IPS DF 4.7 (cell line): ENCODE measurements at regions not wholly inside any gene's neighbourhood (a gene's known extent, or its start where the extent isn't known, plus 50 kb on each side); places are given as distances from the start of the nearest gene placed in this dataset.

Experiments used
- DNase-seq: peaks from one replicate; pipeline ENCODE4 v3.0.0-alpha.2; 2013; ENCODE audit warnings: low spot score; ENCODE audit errors: extremely low read depth

- DNase-seq, result no peak
These were observed 125.2 kb upstream of the PIK3C3 start for GRCh38 chr18:41829647-41830516.

- DNase-seq, result no peak
These were observed 126.9 kb upstream of the PIK3C3 start for GRCh38 chr18:41828137-41828536.

GRCh38 chr18:41820784-41821183 lies 134.2 kb upstream of the PIK3C3 start:
- DNase-seq, result no peak

GRCh38 chr18:41818381-41819355 lies 136.4 kb upstream of the PIK3C3 start:
- DNase-seq, result no peak

- no peak for DNase-seq
These were observed 140.4 kb upstream of the PIK3C3 start for GRCh38 chr18:41814651-41815050.

- no peak for DNase-seq
These were observed 145.4 kb upstream of the PIK3C3 start for GRCh38 chr18:41809652-41810051.

- DNase-seq, result no peak
These were observed 149.7 kb upstream of the PIK3C3 start for GRCh38 chr18:41805341-41805740.

GRCh38 chr18:41798879-41799278 lies 156.2 kb upstream of the PIK3C3 start:
- no peak for DNase-seq

GRCh38 chr18:41790687-41791086 lies 164.3 kb upstream of the PIK3C3 start:
- DNase-seq, result no peak

GRCh38 chr18:41789001-41789400 lies 166.0 kb upstream of the PIK3C3 start:
- no peak for DNase-seq

GRCh38 chr18:41783879-41784278 lies 171.2 kb upstream of the PIK3C3 start:
- no peak for DNase-seq

GRCh38 chr18:41783065-41783818 lies 171.8 kb upstream of the PIK3C3 start:
- no peak for DNase-seq

GRCh38 chr18:41771973-41772372 lies 183.1 kb upstream of the PIK3C3 start:
- no peak for DNase-seq

- DNase-seq, result no peak
These were observed 185.8 kb upstream of the PIK3C3 start for GRCh38 chr18:41769265-41769664.

- no peak for DNase-seq
These were observed 186.6 kb upstream of the PIK3C3 start for GRCh38 chr18:41768467-41768866.

GRCh38 chr18:41767960-41768359 lies 187.1 kb upstream of the PIK3C3 start:
- no peak for DNase-seq

- DNase-seq, result no peak
These were observed 189.6 kb upstream of the PIK3C3 start for GRCh38 chr18:41765460-41765859.

- DNase-seq, result no peak
These were observed 191.7 kb upstream of the PIK3C3 start for GRCh38 chr18:41763361-41763760.

- no peak for DNase-seq
These were observed 193.6 kb upstream of the PIK3C3 start for GRCh38 chr18:41761333-41762018.

GRCh38 chr18:41758534-41758933 lies 196.5 kb upstream of the PIK3C3 start:
- DNase-seq, result no peak

GRCh38 chr18:41756141-41756540 lies 198.9 kb upstream of the PIK3C3 start:
- no peak for DNase-seq
